ENCODE measurements at regions not wholly inside any gene's neighbourhood (a gene's known extent, or its start where the extent isn't known, plus 50 kb on each side); places are given as distances from the start of the nearest gene placed in this dataset.
"Not testable (repeated sequence)": the region's sequence is repeated elsewhere in the genome, so short reads cannot be mapped to it uniquely, and the experiment has no call there.

DNA sequence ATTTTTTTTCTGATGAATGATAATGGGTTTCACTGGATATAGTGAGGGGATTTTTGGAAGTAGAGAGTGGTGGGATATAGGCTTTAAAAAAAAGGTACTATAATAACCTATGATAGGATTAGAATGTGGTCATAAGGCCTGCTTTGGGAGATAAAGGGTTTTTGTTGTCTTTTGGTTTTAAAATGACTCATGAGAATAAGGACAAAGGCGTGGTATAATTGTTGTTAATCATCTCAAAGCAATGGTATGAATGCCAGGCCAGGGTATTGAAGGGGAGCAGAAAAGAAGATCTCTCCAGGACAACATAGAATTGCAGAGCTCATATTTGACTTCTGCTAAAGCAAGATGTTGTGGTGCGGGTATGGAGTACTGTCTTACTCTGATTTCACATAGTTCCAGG is 579.4 kb downstream of the JRKL start:
- no peak overlapping the region for H2AFZ ChIP-seq (ENCODE audit: low read length)
- no peaks in the 10 kb centered on the region for H3K4me1 ChIP-seq (ENCODE audit: low read length)
- H3K9ac ChIP-seq (ENCODE audit: low read length): no peak overlapping the region
- H3K79me2 ChIP-seq (ENCODE audit: low read length): no peaks in the 10 kb centered on the region
- H3K4me3 ChIP-seq (ENCODE audit: low read length): no peak overlapping the region
- H3K36me3 ChIP-seq (ENCODE audit: insufficient read depth, low read length): no peaks in the 10 kb centered on the region
- no peak overlapping the region for H3K27ac ChIP-seq (ENCODE audit: low read length)
- no peaks in the 10 kb centered on the region for H4K20me1 ChIP-seq (ENCODE audit: insufficient read depth, low read depth, low read length)
- no peak for DNase-seq
- H3K27me3 ChIP-seq (ENCODE audit: low read length): no peaks in the 10 kb centered on the region
- peaks cover 57% of the 10 kb centered on the region for H3K9me3 ChIP-seq (ENCODE audit: low read length)
- no peak overlapping the region for H3K4me2 ChIP-seq (ENCODE audit: low read depth, low read length, poor library complexity, severe bottlenecking)
- no peaks in the 10 kb centered on the region for H3K9me2 ChIP-seq (replicated peaks; ENCODE audit: insufficient read depth, low read length)

DNA sequence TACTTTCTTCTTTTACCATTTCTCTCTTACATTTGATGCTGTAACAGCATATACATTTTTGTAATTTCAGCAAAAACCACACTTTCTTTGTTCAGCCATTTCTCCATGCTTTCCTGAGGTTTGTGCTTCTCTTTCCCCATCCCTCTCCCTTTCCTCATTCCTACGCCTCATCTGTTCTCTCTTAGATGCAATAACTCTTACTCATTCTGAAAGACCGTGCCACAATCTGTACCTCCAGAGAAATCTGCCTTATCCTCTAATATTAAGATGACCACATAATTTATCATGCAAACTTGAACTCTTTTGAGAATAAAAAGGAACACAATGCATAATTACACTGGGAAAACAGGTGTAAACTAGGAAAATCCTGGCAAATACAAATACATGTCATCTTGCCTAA is 588.9 kb downstream of the JRKL start:
- no peaks in the 10 kb centered on the region for H3K27me3 ChIP-seq (ENCODE audit: low read length)
- H3K36me3 ChIP-seq (ENCODE audit: insufficient read depth, low read length): no peaks in the 10 kb centered on the region
- H4K20me1 ChIP-seq (ENCODE audit: insufficient read depth, low read depth, low read length): no peaks in the 10 kb centered on the region
- H3K9me3 ChIP-seq (ENCODE audit: low read length): peaks cover 56% of the 10 kb centered on the region
- no peak overlapping the region for H2AFZ ChIP-seq (ENCODE audit: low read length)
- no peak overlapping the region for H3K4me2 ChIP-seq (ENCODE audit: low read depth, low read length, poor library complexity, severe bottlenecking)
- no peak overlapping the region for H3K27ac ChIP-seq (ENCODE audit: low read length)
- no peaks in the 10 kb centered on the region for H3K4me1 ChIP-seq (ENCODE audit: low read length)
- no peak overlapping the region for H3K4me3 ChIP-seq (ENCODE audit: low read length)
- H3K9me2 ChIP-seq (replicated peaks; ENCODE audit: insufficient read depth, low read length): no peaks in the 10 kb centered on the region
- no peaks in the 10 kb centered on the region for H3K79me2 ChIP-seq (ENCODE audit: low read length)
- no peak overlapping the region for H3K9ac ChIP-seq (ENCODE audit: low read length)
- no peak for DNase-seq

DNA sequence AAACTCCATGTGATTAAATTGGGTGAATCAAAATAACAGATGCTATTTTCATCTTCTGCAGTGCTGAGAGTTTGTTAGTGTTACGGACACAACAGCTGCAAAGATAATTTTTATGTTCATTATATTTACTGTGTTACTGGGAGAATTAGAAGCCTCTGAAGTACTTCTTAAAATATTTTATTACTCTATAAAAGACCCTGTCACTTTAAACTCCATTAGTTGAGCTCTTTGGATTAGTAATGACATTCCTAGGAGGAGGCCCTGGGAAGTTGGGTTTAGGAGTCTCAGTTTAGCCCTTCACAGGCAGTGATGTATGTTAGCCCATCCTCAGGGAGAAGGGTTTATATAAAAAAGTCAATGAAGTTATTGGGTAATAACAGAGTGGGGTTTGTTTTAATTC is 596.7 kb downstream of the JRKL start:
- no peak for DNase-seq
- H3K4me2 ChIP-seq (ENCODE audit: low read depth, low read length, poor library complexity, severe bottlenecking): no peak overlapping the region
- H3K79me2 ChIP-seq (ENCODE audit: low read length): no peaks in the 10 kb centered on the region
- H3K27ac ChIP-seq (ENCODE audit: low read length): no peak overlapping the region
- no peaks in the 10 kb centered on the region for H4K20me1 ChIP-seq (ENCODE audit: insufficient read depth, low read depth, low read length)
- no peak overlapping the region for H3K4me3 ChIP-seq (ENCODE audit: low read length)
- no peaks in the 10 kb centered on the region for H3K4me1 ChIP-seq (ENCODE audit: low read length)
- no peak overlapping the region for H2AFZ ChIP-seq (ENCODE audit: low read length)
- no peak overlapping the region for H3K9ac ChIP-seq (ENCODE audit: low read length)
- H3K9me2 ChIP-seq (replicated peaks; ENCODE audit: insufficient read depth, low read length): no peaks in the 10 kb centered on the region
- H3K9me3 ChIP-seq (ENCODE audit: low read length): peaks cover 83% of the 10 kb centered on the region
- H3K27me3 ChIP-seq (ENCODE audit: low read length): no peaks in the 10 kb centered on the region
- no peaks in the 10 kb centered on the region for H3K36me3 ChIP-seq (ENCODE audit: insufficient read depth, low read length)

DNA sequence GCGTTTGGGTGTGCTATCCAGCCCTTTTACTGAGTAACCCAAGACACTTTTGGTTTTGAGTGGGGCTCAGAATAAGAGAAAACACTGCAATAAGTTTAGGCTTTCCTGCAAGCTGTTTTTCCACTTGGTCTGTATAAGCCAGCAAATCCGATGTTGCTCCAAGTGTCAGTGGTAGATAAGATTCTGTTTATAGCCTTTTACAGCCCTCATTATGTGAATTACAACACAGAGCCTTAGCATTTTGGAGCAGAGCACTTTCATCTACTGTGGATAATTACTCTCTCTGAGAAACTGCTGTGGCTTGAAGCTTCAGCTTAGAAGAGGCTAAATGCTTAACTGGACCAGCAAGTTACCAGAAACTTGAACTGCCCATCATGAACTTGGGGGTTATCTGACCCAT is 601.1 kb downstream of the JRKL start:
- Histone ChIP-seq H2AFZ (ENCODE audit: low read length) (no peak overlapping the region), H3K36me3 (ENCODE audit: insufficient read depth, low read length) (no peaks in the 10 kb centered on the region), H3K27ac (ENCODE audit: low read length) (no peak overlapping the region), H3K4me1 (ENCODE audit: low read length) (no peaks in the 10 kb centered on the region), H3K9me2 (replicated peaks; ENCODE audit: insufficient read depth, low read length) (no peaks in the 10 kb centered on the region), H3K4me2 (ENCODE audit: low read depth, low read length, poor library complexity, severe bottlenecking) (no peak overlapping the region), H4K20me1 (ENCODE audit: insufficient read depth, low read depth, low read length) (no peaks in the 10 kb centered on the region), H3K4me3 (ENCODE audit: low read length) (no peak overlapping the region), H3K27me3 (ENCODE audit: low read length) (no peaks in the 10 kb centered on the region), H3K9me3 (ENCODE audit: low read length) (peaks cover 63% of the 10 kb centered on the region), H3K9ac (ENCODE audit: low read length) (no peak overlapping the region), H3K79me2 (ENCODE audit: low read length) (no peaks in the 10 kb centered on the region)
- no peak for DNase-seq

DNA sequence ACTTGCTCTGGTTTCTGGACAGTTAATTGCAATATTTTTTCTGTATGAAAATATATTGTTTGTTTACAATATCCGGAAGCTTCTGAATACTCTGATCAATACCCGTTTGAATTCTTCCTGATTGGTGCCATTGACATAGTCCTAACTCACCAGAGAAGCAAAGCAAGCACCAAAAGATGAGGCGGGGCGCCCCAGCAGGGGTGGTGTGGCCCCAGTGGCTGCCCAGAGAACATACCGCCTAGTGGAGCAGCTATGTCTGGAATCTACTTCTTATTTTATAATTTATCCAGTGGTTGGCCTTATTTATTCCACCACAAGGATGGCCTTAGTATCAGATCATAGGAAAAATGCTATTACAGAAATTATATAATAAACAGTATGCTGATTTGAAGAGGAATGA is 610.7 kb downstream of the JRKL start:
- Histone ChIP-seq H3K79me2 (ENCODE audit: low read length) (no peaks in the 10 kb centered on the region), H3K9me3 (ENCODE audit: low read length) (peaks cover 38% of the 10 kb centered on the region), H3K4me3 (ENCODE audit: low read length) (no peak overlapping the region), H2AFZ (ENCODE audit: low read length) (no peak overlapping the region), H3K4me1 (ENCODE audit: low read length) (no peaks in the 10 kb centered on the region), H3K27ac (ENCODE audit: low read length) (no peak overlapping the region), H4K20me1 (ENCODE audit: insufficient read depth, low read depth, low read length) (no peaks in the 10 kb centered on the region), H3K4me2 (ENCODE audit: low read depth, low read length, poor library complexity, severe bottlenecking) (no peak overlapping the region), H3K9ac (ENCODE audit: low read length) (no peak overlapping the region), H3K9me2 (replicated peaks; ENCODE audit: insufficient read depth, low read length) (0 out of 2 replicates have a peak, but pooled peaks cover 3% of the 10 kb centered on the region), H3K36me3 (ENCODE audit: insufficient read depth, low read length) (no peaks in the 10 kb centered on the region), H3K27me3 (ENCODE audit: low read length) (no peaks in the 10 kb centered on the region)
- DNase-seq: no peak

DNA sequence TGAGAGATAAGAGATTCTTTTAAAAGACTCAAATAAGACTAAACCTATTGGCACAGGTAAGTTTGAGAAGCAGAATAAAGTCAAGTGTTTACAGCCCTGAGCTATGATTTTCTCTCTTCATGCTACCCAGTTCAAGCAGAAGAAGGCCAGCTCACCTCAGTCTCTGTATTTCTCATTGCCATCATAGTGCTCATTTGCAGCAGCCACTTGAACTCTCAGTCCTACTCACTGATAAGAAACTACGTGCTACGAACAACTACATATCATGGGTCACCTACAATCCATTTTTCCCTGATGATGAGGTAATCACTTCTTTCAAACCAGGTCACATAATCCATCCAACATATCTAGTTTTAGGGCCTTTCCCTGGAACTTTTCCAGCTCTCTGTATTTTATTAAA is 617.5 kb downstream of the JRKL start:
- Histone ChIP-seq H4K20me1 (ENCODE audit: insufficient read depth, low read depth, low read length) (no peaks in the 10 kb centered on the region), H3K9me2 (replicated peaks; ENCODE audit: insufficient read depth, low read length) (peaks cover 3% of the 10 kb centered on the region; the same call in 1 of the 2 replicates), H3K79me2 (ENCODE audit: low read length) (no peaks in the 10 kb centered on the region), H3K4me3 (ENCODE audit: low read length) (no peak overlapping the region), H3K36me3 (ENCODE audit: insufficient read depth, low read length) (no peaks in the 10 kb centered on the region), H3K9ac (ENCODE audit: low read length) (no peak overlapping the region), H3K4me2 (ENCODE audit: low read depth, low read length, poor library complexity, severe bottlenecking) (no peak overlapping the region), H3K27me3 (ENCODE audit: low read length) (no peaks in the 10 kb centered on the region), H3K27ac (ENCODE audit: low read length) (no peak overlapping the region), H3K9me3 (ENCODE audit: low read length) (peaks cover 48% of the 10 kb centered on the region), H3K4me1 (ENCODE audit: low read length) (no peaks in the 10 kb centered on the region), H2AFZ (ENCODE audit: low read length) (no peak overlapping the region)
- no peak for DNase-seq

DNA sequence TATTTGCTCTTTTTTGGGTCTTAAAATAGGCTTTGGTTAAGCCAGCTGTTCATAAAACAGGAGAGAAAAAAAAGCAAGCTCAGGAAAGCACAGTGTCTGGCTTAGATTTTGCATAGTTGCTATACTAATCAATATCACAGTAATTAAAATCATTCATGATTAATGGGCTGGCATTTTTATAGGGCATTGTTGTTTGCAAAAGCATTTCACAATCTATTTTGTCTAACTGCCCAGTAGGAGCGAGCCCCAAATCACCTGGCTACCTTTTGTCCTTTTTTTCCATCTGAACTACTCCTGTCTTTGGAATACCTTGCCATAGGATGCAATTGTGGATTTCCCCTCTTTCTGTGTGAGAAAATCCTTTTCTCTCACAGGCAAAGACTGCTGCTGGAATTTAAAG is 619.8 kb downstream of the JRKL start:
- no peak for DNase-seq
- H3K9me3 ChIP-seq (ENCODE audit: low read length): peaks cover 62% of the 10 kb centered on the region
- H3K4me2 ChIP-seq (ENCODE audit: low read depth, low read length, poor library complexity, severe bottlenecking): no peak overlapping the region
- H2AFZ ChIP-seq (ENCODE audit: low read length): no peak overlapping the region
- no peaks in the 10 kb centered on the region for H3K36me3 ChIP-seq (ENCODE audit: insufficient read depth, low read length)
- no peak overlapping the region for H3K27ac ChIP-seq (ENCODE audit: low read length)
- no peaks in the 10 kb centered on the region for H3K4me1 ChIP-seq (ENCODE audit: low read length)
- H3K27me3 ChIP-seq (ENCODE audit: low read length): no peaks in the 10 kb centered on the region
- no peaks in the 10 kb centered on the region for H3K79me2 ChIP-seq (ENCODE audit: low read length)
- no peaks in the 10 kb centered on the region for H4K20me1 ChIP-seq (ENCODE audit: insufficient read depth, low read depth, low read length)
- no peaks in the 10 kb centered on the region; the same call in 1 of the 2 replicates for H3K9me2 ChIP-seq (replicated peaks; ENCODE audit: insufficient read depth, low read length)
- H3K9ac ChIP-seq (ENCODE audit: low read length): no peak overlapping the region
- H3K4me3 ChIP-seq (ENCODE audit: low read length): no peak overlapping the region

DNA sequence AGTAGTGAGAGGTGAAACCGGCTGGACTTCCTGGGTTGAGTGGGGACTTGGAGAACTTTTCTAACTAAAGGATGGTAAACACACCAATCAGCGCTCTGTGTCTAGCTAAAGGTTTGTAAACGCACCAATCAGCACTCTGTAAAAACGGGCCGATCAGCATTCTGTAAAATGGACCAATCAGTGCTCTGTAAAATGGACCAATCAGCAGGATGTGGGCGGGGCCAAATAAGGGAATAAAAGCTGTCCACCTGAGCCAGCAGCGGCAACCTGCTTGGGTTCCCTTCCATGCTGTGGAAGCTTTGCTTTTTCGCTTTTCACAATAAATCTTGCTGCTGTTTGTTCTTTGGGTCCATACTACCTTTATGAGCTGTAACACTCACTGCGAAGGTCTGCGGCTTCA is 621.2 kb downstream of the JRKL start:
- H3K27ac ChIP-seq (ENCODE audit: low read length); H3K27me3 ChIP-seq (ENCODE audit: low read length); H3K4me2 ChIP-seq (ENCODE audit: low read depth, low read length, poor library complexity, severe bottlenecking); H3K79me2 ChIP-seq (ENCODE audit: low read length); H3K4me1 ChIP-seq (ENCODE audit: low read length); H2AFZ ChIP-seq (ENCODE audit: low read length); H3K9me2 ChIP-seq (replicated peaks; ENCODE audit: insufficient read depth, low read length); H3K4me3 ChIP-seq (ENCODE audit: low read length); H4K20me1 ChIP-seq (ENCODE audit: insufficient read depth, low read depth, low read length); DNase-seq; H3K9ac ChIP-seq (ENCODE audit: low read length); H3K36me3 ChIP-seq (ENCODE audit: insufficient read depth, low read length): not testable (repeated sequence)
- H3K9me3 ChIP-seq (ENCODE audit: low read length): peaks cover 69% of the 10 kb centered on the region

DNA sequence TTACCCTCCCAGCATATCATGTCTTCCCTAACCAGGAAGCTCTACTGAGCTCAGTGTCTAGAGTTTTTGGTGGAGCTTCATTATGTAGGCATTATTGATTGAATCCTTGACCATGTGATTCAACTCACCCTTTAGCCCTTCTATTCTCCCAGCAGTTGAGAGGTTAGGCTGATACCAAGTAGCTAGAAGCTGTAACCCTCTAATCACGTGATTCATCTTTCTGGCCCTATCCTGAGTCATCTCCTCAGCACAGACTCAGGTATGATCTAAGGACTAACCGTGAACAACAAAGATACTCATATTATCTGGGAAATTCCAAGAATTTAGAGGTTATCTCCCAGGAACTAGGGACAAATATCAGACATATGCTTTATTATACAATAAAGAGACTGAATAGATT is 625.5 kb downstream of the JRKL start:
- H3K79me2 ChIP-seq (ENCODE audit: low read length): no peaks in the 10 kb centered on the region
- no peak overlapping the region for H3K4me3 ChIP-seq (ENCODE audit: low read length)
- no peaks in the 10 kb centered on the region for H3K27me3 ChIP-seq (ENCODE audit: low read length)
- H4K20me1 ChIP-seq (ENCODE audit: insufficient read depth, low read depth, low read length): no peaks in the 10 kb centered on the region
- H3K9ac ChIP-seq (ENCODE audit: low read length): no peak overlapping the region
- no peak overlapping the region for H2AFZ ChIP-seq (ENCODE audit: low read length)
- no peaks in the 10 kb centered on the region for H3K36me3 ChIP-seq (ENCODE audit: insufficient read depth, low read length)
- DNase-seq: no peak
- H3K27ac ChIP-seq (ENCODE audit: low read length): no peak overlapping the region
- H3K9me3 ChIP-seq (ENCODE audit: low read length): peaks cover 74% of the 10 kb centered on the region
- H3K9me2 ChIP-seq (replicated peaks; ENCODE audit: insufficient read depth, low read length): no peaks in the 10 kb centered on the region
- H3K4me2 ChIP-seq (ENCODE audit: low read depth, low read length, poor library complexity, severe bottlenecking): no peak overlapping the region
- H3K4me1 ChIP-seq (ENCODE audit: low read length): no peaks in the 10 kb centered on the region
